NB4 (cell line): ENCODE measurements at regions not wholly inside any gene's neighbourhood (a gene's known extent, or its start where the extent isn't known, plus 50 kb on each side); places are given as distances from the start of the nearest gene placed in this dataset.

ENCODE experiments used
- MYC ChIP-seq: IDR thresholded peaks from 2 replicates; pipeline ENCODE4 v1.6.1; 2011; ENCODE audit warnings: low read depth, low read length
- POLR2A ChIP-seq: IDR thresholded peaks from 2 replicates; pipeline ENCODE4 v1.6.1; 2011; ENCODE audit warnings: mild to moderate bottlenecking; ENCODE audit not compliant: insufficient read length; ENCODE audit errors: extremely low read depth
- TF ChIP-seq, protein P1 (sequence below): IDR thresholded peaks from 2 replicates; pipeline ENCODE4 v1.6.1; 2011; ENCODE audit warnings: low read depth, low read length
- TF ChIP-seq, protein P2 (sequence below): IDR thresholded peaks from one replicate; pipeline ENCODE4 v1.5.1; 2012; ENCODE audit warnings: low read depth, low read length

- TF ChIP-seq, protein P1, sequence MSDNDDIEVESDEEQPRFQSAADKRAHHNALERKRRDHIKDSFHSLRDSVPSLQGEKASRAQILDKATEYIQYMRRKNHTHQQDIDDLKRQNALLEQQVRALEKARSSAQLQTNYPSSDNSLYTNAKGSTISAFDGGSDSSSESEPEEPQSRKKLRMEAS, result no peak
- TF ChIP-seq, protein P2, sequence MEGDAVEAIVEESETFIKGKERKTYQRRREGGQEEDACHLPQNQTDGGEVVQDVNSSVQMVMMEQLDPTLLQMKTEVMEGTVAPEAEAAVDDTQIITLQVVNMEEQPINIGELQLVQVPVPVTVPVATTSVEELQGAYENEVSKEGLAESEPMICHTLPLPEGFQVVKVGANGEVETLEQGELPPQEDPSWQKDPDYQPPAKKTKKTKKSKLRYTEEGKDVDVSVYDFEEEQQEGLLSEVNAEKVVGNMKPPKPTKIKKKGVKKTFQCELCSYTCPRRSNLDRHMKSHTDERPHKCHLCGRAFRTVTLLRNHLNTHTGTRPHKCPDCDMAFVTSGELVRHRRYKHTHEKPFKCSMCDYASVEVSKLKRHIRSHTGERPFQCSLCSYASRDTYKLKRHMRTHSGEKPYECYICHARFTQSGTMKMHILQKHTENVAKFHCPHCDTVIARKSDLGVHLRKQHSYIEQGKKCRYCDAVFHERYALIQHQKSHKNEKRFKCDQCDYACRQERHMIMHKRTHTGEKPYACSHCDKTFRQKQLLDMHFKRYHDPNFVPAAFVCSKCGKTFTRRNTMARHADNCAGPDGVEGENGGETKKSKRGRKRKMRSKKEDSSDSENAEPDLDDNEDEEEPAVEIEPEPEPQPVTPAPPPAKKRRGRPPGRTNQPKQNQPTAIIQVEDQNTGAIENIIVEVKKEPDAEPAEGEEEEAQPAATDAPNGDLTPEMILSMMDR, result no peak
- TF ChIP-seq POLR2A (no peak), MYC (no peak)
These were observed 154.4 kb upstream of the KLF3 start for GRCh38 chr4:38509551-38509950.
